Erythroblast (primary cell): ENCODE measurements at regions not wholly inside any gene's neighbourhood (a gene's known extent, or its start where the extent isn't known, plus 50 kb on each side); places are given as distances from the start of the nearest gene placed in this dataset.
"Not testable (repeated sequence)": the region's sequence is repeated elsewhere in the genome, so short reads cannot be mapped to it uniquely, and the experiment has no call there.

Experiments used
- DNase-seq, 2 experiments: peaks; one replicate each; lab custom pipeline; 2025; lab: John Stamatoyannopoulos, UW
- GATA1 ChIP-seq: IDR thresholded peaks from 2 replicates; pipeline ENCODE4 v1.6.1; 2011; ENCODE audit warnings: low read depth, mild to moderate bottlenecking, control low read depth, low read length, moderate library complexity
- POLR2A ChIP-seq: IDR thresholded peaks from 2 replicates; pipeline ENCODE4 v1.6.1; 2011; ENCODE audit warnings: mild to moderate bottlenecking, low read length

- no peak for DNase-seq
- no peak for TF ChIP-seq GATA1
- no peak for TF ChIP-seq POLR2A
These were observed 124.7 kb upstream of the TMEM164 start for GRCh38 chrX:109878236-109878635.

GRCh38 chrX:109879991-109880390 is 122.9 kb upstream of the TMEM164 start:
- no peak for TF ChIP-seq POLR2A
- TF ChIP-seq GATA1 = no peak
- DNase-seq = no peak

GRCh38 chrX:109880629-109881028 is 122.3 kb upstream of the TMEM164 start:
- TF ChIP-seq GATA1 = no peak
- TF ChIP-seq POLR2A = no peak
- DNase-seq = peak in 1 of 2 experiments; percentile 4

GRCh38 chrX:109886122-109886761 is 116.7 kb upstream of the TMEM164 start:
- peak; percentile 69 to 82 for DNase-seq
- TF ChIP-seq GATA1 (no peak), POLR2A (no peak)

- peak; percentile 65 to 66 for DNase-seq
- TF ChIP-seq POLR2A = no peak
- TF ChIP-seq GATA1 = no peak
These were observed 113.5 kb upstream of the TMEM164 start for GRCh38 chrX:109889289-109890006.

- no peak for TF ChIP-seq POLR2A
- TF ChIP-seq GATA1 = no peak
- DNase-seq = no peak
These were observed 112.6 kb upstream of the TMEM164 start for GRCh38 chrX:109890300-109890699.

- DNase-seq = peak; percentile 73 to 83
- no peak for TF ChIP-seq POLR2A
- no peak for TF ChIP-seq GATA1
These were observed 111.9 kb upstream of the TMEM164 start for GRCh38 chrX:109890910-109891502.

- DNase-seq = not testable (repeated sequence)
These were observed 106.9 kb upstream of the TMEM164 start for GRCh38 chrX:109896024-109896423.

GRCh38 chrX:109902665-109903064 is 100.2 kb upstream of the TMEM164 start:
- no peak for DNase-seq
- no peak for TF ChIP-seq POLR2A
- no peak for TF ChIP-seq GATA1

GRCh38 chrX:109911046-109911445 is 91.9 kb upstream of the TMEM164 start:
- no peak for DNase-seq
- TF ChIP-seq GATA1 (no peak), POLR2A (no peak)

GRCh38 chrX:109912993-109913392 is 89.9 kb upstream of the TMEM164 start:
- DNase-seq = not testable (repeated sequence)

GRCh38 chrX:109914114-109914849 is 88.6 kb upstream of the TMEM164 start:
- no peak for DNase-seq
- TF ChIP-seq GATA1 = no peak
- no peak for TF ChIP-seq POLR2A

GRCh38 chrX:109918753-109919152 is 84.2 kb upstream of the TMEM164 start:
- TF ChIP-seq GATA1 = no peak
- no peak for TF ChIP-seq POLR2A
- no peak for DNase-seq

- DNase-seq = peak in 1 of 2 experiments; percentile 31
- TF ChIP-seq GATA1 = no peak
- no peak for TF ChIP-seq POLR2A
These were observed 82.6 kb upstream of the TMEM164 start for GRCh38 chrX:109920325-109920724.
